K562 (cell line): ENCODE measurements at regions not wholly inside any gene's neighbourhood (a gene's known extent, or its start where the extent isn't known, plus 50 kb on each side); places are given as distances from the start of the nearest gene placed in this dataset.

ENCODE experiments used
- ATAC-seq: fragments of 200-7000 bp; cut with Tn5 transposase; 3 replicates; pipeline ENCODE4 v1.9.1; 2020; ENCODE audit warnings: moderate library complexity
- BruUV-seq: library from RNA; stranded (reverse); fragments of 400-500 nt; replicated peaks from 2 replicates; lab custom pipeline; 2021; lab: Mats Ljungman, UMichigan
- CTCF ChIA-PET: fragments of 300-600 bp; formaldehyde crosslinking; extraction: SDS; loops from one replicate; lab custom pipeline; 2021; ENCODE audit warnings: low intra/inter-chr PET ratio; lab: Yijun Ruan, JAX
- POLR2A ChIA-PET: fragments of 300-600, 350-650 bp; sonication (Branson Sonifier 250); formaldehyde crosslinking; extraction: SDS; loops from one replicate; lab custom pipeline; 2021; ENCODE audit warnings: antibody characterized with exemption, inconsistent platforms; lab: Yijun Ruan, JAX
- DNase-seq, 4 experiments: peaks; one replicate each; pipeline versions ENCODE4 v3.0.0 to v3.0.0-alpha.2; 2011 to 2018; ENCODE audit warnings: low spot score in 3 of 4, mixed read lengths in 3 of 4; ENCODE audit errors: extremely low read depth in 1 of 4
- FAIRE-seq: peaks from 2 replicates; lab custom pipeline; 2011; peaks lifted over from hg19 to GRCh38; lab: Jason Lieb, UNC
- H2AFZ ChIP-seq: 2 replicates; pipeline ENCODE4 v1.6.0; 2011; ENCODE audit warnings: low read depth, low read length, control low read depth, inconsistent platforms
- H3K27ac ChIP-seq: fragments of 200-600 bp; 3 replicates; pipeline ENCODE4 v1.8.0; 2011; ENCODE audit warnings: low read depth, mild to moderate bottlenecking, control low read depth, inconsistent platforms, low read length, moderate library complexity, mixed read lengths; ENCODE audit errors: extremely low read depth
- H3K27me3 ChIP-seq, 2 experiments: fragments of 300-600 bp in 1 of 2; 2 replicates in 1 of 2; 3 replicates in 1 of 2; pipeline versions ENCODE4 v1.6.0 to v1.8.0; 2011; ENCODE audit warnings: inconsistent platforms in 2 of 2, low read length in 2 of 2, mild to moderate bottlenecking in 1 of 2, mixed read lengths in 1 of 2, moderate library complexity in 1 of 2; ENCODE audit not compliant: control insufficient read depth in 2 of 2, insufficient read depth in 2 of 2
- H3K36me3 ChIP-seq: fragments of 300-600 bp; 3 replicates; pipeline ENCODE4 v1.8.0; 2011; ENCODE audit warnings: mild to moderate bottlenecking, low read length, inconsistent platforms; ENCODE audit not compliant: control insufficient read depth, insufficient read depth
- H3K4me1 ChIP-seq, 2 experiments: fragments of 200-600 bp in 1 of 2; replicated peaks in 1 of 2; 2 replicates in 1 of 2; 3 replicates in 1 of 2; pipeline versions ENCODE4 v1.5.1 to v1.8.0; 2011; ENCODE audit warnings: inconsistent platforms in 2 of 2, low read length in 2 of 2, mild to moderate bottlenecking in 1 of 2, mixed read lengths in 1 of 2, moderate library complexity in 1 of 2; ENCODE audit not compliant: control insufficient read depth in 2 of 2, insufficient read depth in 2 of 2
- H3K4me2 ChIP-seq: 2 replicates; pipeline ENCODE4 v1.6.1; 2011; ENCODE audit warnings: low read length, control low read depth, inconsistent platforms, mixed read lengths; ENCODE audit not compliant: insufficient read depth
- H3K4me3 ChIP-seq: fragments of 200-600 bp; sonication (generic), shearing (Covaris generic); 2 replicates; pipeline ENCODE4 v1.5.1; 2016; ENCODE audit warnings: control low read depth, inconsistent platforms
- H3K79me2 ChIP-seq: fragments of 200-600 bp; 3 replicates; pipeline ENCODE4 v1.8.0; 2011; ENCODE audit warnings: low read length, inconsistent platforms; ENCODE audit not compliant: control insufficient read depth, insufficient read depth
- H3K9ac ChIP-seq, 2 experiments: 2 replicates each; pipeline versions ENCODE4 v1.6.0 to v1.6.1; 2011; ENCODE audit warnings: low read depth in 2 of 2, low read length in 2 of 2, control low read depth in 1 of 2, inconsistent platforms in 1 of 2, mild to moderate bottlenecking in 1 of 2, mixed read lengths in 1 of 2; ENCODE audit not compliant: insufficient read depth in 1 of 2
- H3K9me1 ChIP-seq: one replicate; pipeline ENCODE4 v1.6.0; 2011; ENCODE audit warnings: inconsistent platforms, mild to moderate bottlenecking, low read length, moderate library complexity; ENCODE audit not compliant: control insufficient read depth, insufficient read depth
- H3K9me3 ChIP-seq: replicated peaks from 2 replicates; pipeline ENCODE4 v1.5.1; 2011; ENCODE audit warnings: low read depth, low read length, inconsistent platforms; ENCODE audit not compliant: control insufficient read depth, insufficient read depth
- H4K20me1 ChIP-seq: replicated peaks from 2 replicates; pipeline ENCODE4 v1.6.1; 2011; ENCODE audit warnings: low read length, inconsistent platforms, mixed read lengths; ENCODE audit not compliant: control insufficient read depth, insufficient read depth
- ARID3B ChIP-seq: fragments of 250-450 bp; sonication (Bioruptor Pico); IDR thresholded peaks from 2 replicates; pipeline ENCODE4 v1.4.0; 2020; ENCODE audit warnings: borderline replicate concordance
- CUX1 ChIP-seq: fragments of 200-800 bp; sonication (Bioruptor generic); IDR thresholded peaks from 2 replicates; pipeline ENCODE4 v1.6.1; 2016; ENCODE audit warnings: missing genetic modification characterization, missing compliant biosample characterization
- JUND ChIP-seq, 2 experiments: IDR thresholded peaks; 2 replicates in 1 of 2; 3 replicates in 1 of 2; pipeline ENCODE4 v1.6.1; 2011; ENCODE audit warnings: borderline replicate concordance in 2 of 2, low read depth in 2 of 2, low read length in 2 of 2, improper control_type of control experiment in 1 of 2, missing biosample characterization in 1 of 2, missing genetic modification characterization in 1 of 2, missing genetic modification reagents in 1 of 2
- KLF10 ChIP-seq: fragments of 250-450 bp; sonication (Bioruptor Pico); IDR thresholded peaks from 2 replicates; pipeline ENCODE4 v1.6.1; 2021; ENCODE audit warnings: matching md5 sums
- SMARCA5 ChIP-seq: fragments of 450-650 bp; IDR thresholded peaks from 2 replicates; pipeline ENCODE4 v1.6.1; 2016
- WGBS: fragments of 100-300 bp; shearing (Covaris generic); methylation state at CpG from one replicate; pipeline ENCODE4 v1.1.6; 2016; ENCODE audit warnings: low coverage, mixed read lengths; ENCODE audit not compliant: insufficient coverage; ENCODE audit errors: missing lambda C conversion rate; 5-methylcytosine and 5-hydroxymethylcytosine counted together
- in situ Hi-C: fragments of 300-500 bp; cut with MboI; formaldehyde crosslinking; loops from 4 replicates; pipeline ENCODE4 v1.15.0; 2018; ENCODE audit warnings: inconsistent platforms, mixed read lengths
- intact Hi-C: fragments of 100-400 bp; cut with micrococcal nuclease; formaldehyde crosslinking; loops from 2 replicates; pipeline ENCODE4 v1.14.2; 2022

GRCh38 chr13:84927442-84928169 is 871.6 kb downstream of the SLITRK6 start:
- Histone ChIP-seq H3K27ac (no peak overlapping the region), H3K79me2 (no peaks in the 10 kb centered on the region), H3K9me3 (no peaks in the 10 kb centered on the region), H2AFZ (no peak overlapping the region), H3K4me2 (no peak overlapping the region), H3K27me3 (no peaks in the 10 kb centered on the region), H4K20me1 (no peaks in the 10 kb centered on the region), H3K36me3 (no peaks in the 10 kb centered on the region), H3K9me1 (no peaks in the 10 kb centered on the region), H3K4me1 (no peaks in the 10 kb centered on the region), H3K4me3 (no peak overlapping the region)
- CTCF ChIA-PET: no interaction called here
- BruUV-seq: no TSS peak
- POLR2A ChIA-PET: no interaction called here
- intact Hi-C loops (no loop called here), in situ Hi-C loops (no loop called here)
- ATAC-seq (no peak), DNase-seq (no peak), FAIRE-seq (no peak)
- no peak for TF ChIP-seq JUND (IDR thresholded peaks at IDR 0.05; ENCODE audit: borderline replicate concordance, low read depth, low read length)
- TF ChIP-seq JUND (tag; IDR thresholded peaks at IDR 0.05; ENCODE audit: borderline replicate concordance, low read depth, low read length): no peak
- TF ChIP-seq, all 486 proteins: peak for 0
- H3K9ac ChIP-seq: no peak overlapping the region
- WGBS: 2% methylated on average over 15 of the region's 17 CpGs

GRCh38 chr13:84925443-84925842 is 873.8 kb downstream of the SLITRK6 start:
- Histone ChIP-seq H3K79me2 (no peaks in the 10 kb centered on the region), H3K27ac (no peak overlapping the region), H3K9me3 (no peaks in the 10 kb centered on the region), H3K4me1 (no peaks in the 10 kb centered on the region), H3K9me1 (no peaks in the 10 kb centered on the region), H3K4me2 (no peak overlapping the region), H4K20me1 (no peaks in the 10 kb centered on the region), H3K27me3 (no peaks in the 10 kb centered on the region), H2AFZ (no peak overlapping the region), H3K9ac (no peak overlapping the region), H3K4me3 (no peak overlapping the region), H3K36me3 (no peaks in the 10 kb centered on the region)
- ATAC-seq (no peak), DNase-seq (no peak), FAIRE-seq (no peak)
- ChIA-PET POLR2A (no interaction called here), CTCF (no interaction called here)
- no TSS peak for BruUV-seq
- intact Hi-C loops: no loop called here
- in situ Hi-C loops: no loop called here
- 2% methylated on average over 4 of the region's 4 CpGs for WGBS
- TF ChIP-seq CUX1 (CRISPR knock-in tag): no peak
- TF ChIP-seq ARID3B: no peak
- no peak for TF ChIP-seq SMARCA5
- TF ChIP-seq KLF10 (CRISPR knock-in tag): no peak
